ENCODE measurements at regions not wholly inside any gene's neighbourhood (a gene's known extent, or its start where the extent isn't known, plus 50 kb on each side); places are given as distances from the start of the nearest gene placed in this dataset.
A peak's percentile ranks its signal among the peaks of the same experiment; 100 is the strongest.

GRCh38 chr7:106196460-106197021 lies 84.4 kb upstream of the SYPL1 start:
- DNase-seq (ENCODE audit: low spot score) = no peak

- no peak for DNase-seq (ENCODE audit: low spot score)
Observed at GRCh38 chr7:106193661-106194060, 81.5 kb upstream of the SYPL1 start.

- DNase-seq (ENCODE audit: low spot score) = no peak
Observed at GRCh38 chr7:106190589-106191330, 78.6 kb upstream of the SYPL1 start.

GRCh38 chr7:106187613-106188350 lies 75.7 kb upstream of the SYPL1 start:
- DNase-seq (ENCODE audit: low spot score) = no peak

GRCh38 chr7:106185719-106186118 lies 73.6 kb upstream of the SYPL1 start:
- DNase-seq (ENCODE audit: low spot score) = no peak

- no peak for DNase-seq (ENCODE audit: low spot score)
Observed at GRCh38 chr7:106183952-106184351, 71.8 kb upstream of the SYPL1 start.

- DNase-seq (ENCODE audit: low spot score) = no peak
Observed at GRCh38 chr7:106182904-106183303, 70.8 kb upstream of the SYPL1 start.

GRCh38 chr7:106181658-106182265 lies 69.7 kb upstream of the SYPL1 start:
- DNase-seq (ENCODE audit: low spot score) = no peak

- no peak for DNase-seq (ENCODE audit: low spot score)
Observed at GRCh38 chr7:106180721-106181120, 68.6 kb upstream of the SYPL1 start.

- DNase-seq (ENCODE audit: low spot score) = no peak
Observed at GRCh38 chr7:106179256-106179655, 67.1 kb upstream of the SYPL1 start.

GRCh38 chr7:106178593-106179134 lies 66.6 kb upstream of the SYPL1 start:
- no peak for DNase-seq (ENCODE audit: low spot score)

GRCh38 chr7:106177738-106178592 lies 65.9 kb upstream of the SYPL1 start:
- no peak for DNase-seq (ENCODE audit: low spot score)

- DNase-seq (ENCODE audit: low spot score) = no peak
Observed at GRCh38 chr7:106177300-106177690, 65.2 kb upstream of the SYPL1 start.

GRCh38 chr7:106176414-106177299 lies 64.5 kb upstream of the SYPL1 start:
- DNase-seq (ENCODE audit: low spot score) = peak; percentile 83

GRCh38 chr7:106175507-106175906 lies 63.4 kb upstream of the SYPL1 start:
- DNase-seq (ENCODE audit: low spot score) = no peak

GRCh38 chr7:106170651-106171050 lies 58.5 kb upstream of the SYPL1 start:
- DNase-seq (ENCODE audit: low spot score) = no peak

GRCh38 chr7:106169821-106170610 lies 57.9 kb upstream of the SYPL1 start:
- DNase-seq (ENCODE audit: low spot score) = no peak

GRCh38 chr7:106167439-106168136 lies 55.5 kb upstream of the SYPL1 start:
- peak; percentile 41 for DNase-seq (ENCODE audit: low spot score)
